ENCODE measurements at regions not wholly inside any gene's neighbourhood (a gene's known extent, or its start where the extent isn't known, plus 50 kb on each side); places are given as distances from the start of the nearest gene placed in this dataset.
"Not testable (repeated sequence)": the region's sequence is repeated elsewhere in the genome, so short reads cannot be mapped to it uniquely, and the experiment has no call there.

GRCh38 chr16:26982422-26982821 is 84.3 kb upstream of the C16orf82 start:
- Mint-ChIP-seq H3K4me3 (no peak overlapping the region), H3K27ac (no peak overlapping the region), H3K4me1 (no peaks in the 10 kb centered on the region), H3K27me3 (peaks cover 7% of the 10 kb centered on the region), H3K36me3 (no peaks in the 10 kb centered on the region), H3K9me3 (no peaks in the 10 kb centered on the region)
- no peak for ATAC-seq (ENCODE audit: low read depth)
- no peak for DNase-seq (ENCODE audit: low spot score in 2 of 2)

GRCh38 chr16:26983426-26983825 is 83.3 kb upstream of the C16orf82 start:
- DNase-seq (ENCODE audit: low spot score in 2 of 2) = no peak
- Mint-ChIP-seq H3K4me3 (no peak overlapping the region), H3K36me3 (no peaks in the 10 kb centered on the region), H3K27ac (no peak overlapping the region), H3K27me3 (peaks cover 7% of the 10 kb centered on the region), H3K4me1 (no peaks in the 10 kb centered on the region), H3K9me3 (no peaks in the 10 kb centered on the region)
- no peak for ATAC-seq (ENCODE audit: low read depth)

GRCh38 chr16:26985100-26986065 is 81.3 kb upstream of the C16orf82 start:
- H3K9me3 Mint-ChIP-seq = no peaks in the 10 kb centered on the region
- no peak for DNase-seq (ENCODE audit: low spot score in 2 of 2)
- H3K4me1 Mint-ChIP-seq = no peaks in the 10 kb centered on the region

GRCh38 chr16:26987597-26988010 is 79.1 kb upstream of the C16orf82 start:
- Mint-ChIP-seq H3K27me3 (peaks cover 11% of the 10 kb centered on the region), H3K4me3 (no peak overlapping the region), H3K27ac (no peak overlapping the region), H3K36me3 (no peaks in the 10 kb centered on the region), H3K9me3 (no peaks in the 10 kb centered on the region), H3K4me1 (no peaks in the 10 kb centered on the region)
- DNase-seq (ENCODE audit: low spot score in 2 of 2) = no peak
- no peak for ATAC-seq (ENCODE audit: low read depth)

More at GRCh38 chr16:26985100-26986065, 81.3 kb upstream of the C16orf82 start:
- Mint-ChIP-seq H3K27ac (no peak overlapping the region), H3K27me3 (peaks cover 7% of the 10 kb centered on the region), H3K36me3 (no peaks in the 10 kb centered on the region), H3K4me3 (no peak overlapping the region)
- no peak for ATAC-seq (ENCODE audit: low read depth)

- H3K27me3 Mint-ChIP-seq = peaks cover 11% of the 10 kb centered on the region
- no peaks in the 10 kb centered on the region for H3K4me1 Mint-ChIP-seq
- H3K27ac Mint-ChIP-seq = no peak overlapping the region
- H3K9me3 Mint-ChIP-seq = no peaks in the 10 kb centered on the region
- no peaks in the 10 kb centered on the region for H3K36me3 Mint-ChIP-seq
- DNase-seq (ENCODE audit: low spot score in 2 of 2) = no peak
- ATAC-seq (ENCODE audit: low read depth) = no peak
- H3K4me3 Mint-ChIP-seq = no peak overlapping the region
These were observed 78.5 kb upstream of the C16orf82 start for GRCh38 chr16:26988186-26988585.

GRCh38 chr16:26990384-26991120 is 76.2 kb upstream of the C16orf82 start:
- DNase-seq (ENCODE audit: low spot score in 2 of 2); H3K27me3 Mint-ChIP-seq; H3K4me3 Mint-ChIP-seq; ATAC-seq (ENCODE audit: low read depth); H3K9me3 Mint-ChIP-seq; H3K27ac Mint-ChIP-seq; H3K36me3 Mint-ChIP-seq; H3K4me1 Mint-ChIP-seq: not testable (repeated sequence)

GRCh38 chr16:26992666-26993349 is 73.9 kb upstream of the C16orf82 start:
- Mint-ChIP-seq H3K36me3 (no peaks in the 10 kb centered on the region), H3K27ac (no peak overlapping the region), H3K4me1 (no peaks in the 10 kb centered on the region), H3K4me3 (no peak overlapping the region), H3K27me3 (peaks cover 5% of the 10 kb centered on the region), H3K9me3 (peaks cover 4% of the 10 kb centered on the region)
- no peak for ATAC-seq (ENCODE audit: low read depth)
- no peak for DNase-seq (ENCODE audit: low spot score in 2 of 2)

- Mint-ChIP-seq H3K36me3 (no peaks in the 10 kb centered on the region), H3K4me1 (no peaks in the 10 kb centered on the region), H3K27me3 (peaks cover 5% of the 10 kb centered on the region), H3K4me3 (no peak overlapping the region), H3K9me3 (peaks cover 5% of the 10 kb centered on the region), H3K27ac (no peak overlapping the region)
- DNase-seq (ENCODE audit: low spot score in 2 of 2) (no peak), ATAC-seq (ENCODE audit: low read depth) (no peak)
These were observed 73.2 kb upstream of the C16orf82 start for GRCh38 chr16:26993511-26993910.

GRCh38 chr16:26993963-26994362 is 72.8 kb upstream of the C16orf82 start:
- no peak for DNase-seq (ENCODE audit: low spot score in 2 of 2)
- H3K27me3 Mint-ChIP-seq = peaks cover 5% of the 10 kb centered on the region

GRCh38 chr16:26995522-26995921 is 71.2 kb upstream of the C16orf82 start:
- Mint-ChIP-seq H3K36me3 (no peaks in the 10 kb centered on the region), H3K4me1 (no peaks in the 10 kb centered on the region), H3K4me3 (no peak overlapping the region), H3K27ac (no peak overlapping the region), H3K9me3 (peaks cover 5% of the 10 kb centered on the region), H3K27me3 (peaks cover 7% of the 10 kb centered on the region)
- DNase-seq (ENCODE audit: low spot score in 2 of 2) (no peak), ATAC-seq (ENCODE audit: low read depth) (no peak)

More at GRCh38 chr16:26993963-26994362, 72.8 kb upstream of the C16orf82 start:
- peaks cover 5% of the 10 kb centered on the region for H3K9me3 Mint-ChIP-seq
- no peak for ATAC-seq (ENCODE audit: low read depth)
- no peaks in the 10 kb centered on the region for H3K4me1 Mint-ChIP-seq
- H3K36me3 Mint-ChIP-seq = no peaks in the 10 kb centered on the region
- no peak overlapping the region for H3K27ac Mint-ChIP-seq
- H3K4me3 Mint-ChIP-seq = no peak overlapping the region

GRCh38 chr16:27005386-27005785 is 61.3 kb upstream of the C16orf82 start:
- H3K27me3 Mint-ChIP-seq = peaks cover 5% of the 10 kb centered on the region
- peaks cover 7% of the 10 kb centered on the region for H3K9me3 Mint-ChIP-seq
- no peak overlapping the region for H3K4me3 Mint-ChIP-seq
- ATAC-seq (ENCODE audit: low read depth) = no peak
- H3K4me1 Mint-ChIP-seq = no peaks in the 10 kb centered on the region
- no peak overlapping the region for H3K27ac Mint-ChIP-seq
- no peak for DNase-seq (ENCODE audit: low spot score in 2 of 2)
- peaks cover 2% of the 10 kb centered on the region for H3K36me3 Mint-ChIP-seq

Measured in memory B cell (primary cell).